Body of pancreas (tissue), 4 donors: ENCODE measurements at regions not wholly inside any gene's neighbourhood (a gene's known extent, or its start where the extent isn't known, plus 50 kb on each side); places are given as distances from the start of the nearest gene placed in this dataset.

Experiments
- ATAC-seq: fragments of 150-250 bp; one replicate; pipeline ENCODE4 v1.9.1; 2016
- DNase-seq, 4 donors: peaks; one replicate each; pipeline ENCODE4 v3.0.0-alpha.2; 2019
- H3K27ac ChIP-seq, 4 donors: fragments of 200-600 bp; sonication (generic); 1 replicate in 3 of 4; 2 replicates in 1 of 4; pipeline versions ENCODE4 v1.5.1 to v1.6.1; 2016 to 2019; ENCODE audit warnings: mild to moderate bottlenecking in 1 of 4, mixed read lengths in 1 of 4, moderate library complexity in 1 of 4
- H3K27me3 ChIP-seq, 2 donors: fragments of 200-600 bp; sonication (generic); one replicate each; pipeline ENCODE4 v1.6.0; 2016; ENCODE audit warnings: mild to moderate bottlenecking in 1 of 2
- H3K36me3 ChIP-seq, 2 donors: fragments of 200-600 bp; sonication (generic); replicated peaks in 1 of 2; 2 replicates each; pipeline ENCODE4 v1.5.1; 2016; ENCODE audit warnings: low read depth in 2 of 2; ENCODE audit not compliant: insufficient read depth in 1 of 2
- H3K4me1 ChIP-seq: fragments of 200-600 bp; sonication (generic); one replicate; pipeline ENCODE4 v1.6.0; 2016
- H3K4me3 ChIP-seq, 2 donors: fragments of 200-600 bp; sonication (generic); 1 replicate in 1 of 2; 2 replicates in 1 of 2; pipeline ENCODE4 v1.5.1; 2016 to 2019
- H3K9me3 ChIP-seq, 3 donors: fragments of 200-600 bp; sonication (generic); 1 replicate in 2 of 3; 2 replicates in 1 of 3; pipeline ENCODE4 v1.5.1; 2016
- CTCF ChIP-seq, 7 experiments: fragments of 450-650 bp in 4 of 7; fragments of 200-600 bp in 3 of 7; sonication (generic) in 3 of 7; IDR thresholded peaks; one replicate each; pipeline ENCODE4 v1.5.1; 2016 to 2019; ENCODE audit warnings: antibody characterized with exemption in 7 of 7
- POLR2A ChIP-seq, 3 donors: fragments of 450-650 bp; IDR thresholded peaks; one replicate each; pipeline ENCODE4 v1.6.1; 2016; ENCODE audit warnings: antibody characterized with exemption in 3 of 3, mild to moderate bottlenecking in 2 of 3
- WGBS, 2 donors: methylation state at CpG; one replicate each; pipeline ENCODE4 v1.1.5; 2017; 5-methylcytosine and 5-hydroxymethylcytosine counted together
- intact Hi-C: fragments of 100-400 bp; cut with DNase I; formaldehyde crosslinking; loops from one replicate; pipeline ENCODE4 v1.15.1; 2023

DNA sequence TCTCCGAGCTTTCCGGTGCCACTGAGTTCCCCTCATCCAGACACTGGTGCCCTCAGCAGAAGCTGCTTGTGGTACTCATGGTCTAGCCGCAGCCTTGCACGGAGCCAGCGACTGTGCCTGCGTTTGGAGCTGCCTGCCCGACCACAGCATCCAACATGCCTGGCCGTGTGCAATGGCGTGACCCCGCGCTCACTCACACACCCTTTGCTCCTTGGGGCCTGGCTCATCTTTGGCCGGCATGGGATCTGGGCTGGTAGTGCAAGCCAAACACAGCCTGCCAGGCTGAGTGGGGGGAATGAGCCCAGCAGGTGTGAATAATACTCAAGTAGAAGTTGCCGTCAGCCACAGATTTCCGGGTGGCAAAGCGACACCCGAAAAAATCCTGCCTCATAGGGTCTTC is 1178.7 kb upstream of the GBE1 start:
- intact Hi-C loops: no loop called here
- Histone ChIP-seq H3K9me3 (peaks cover 0 to 5% (median 0%) of the 10 kb centered on the region in 3 donors), H3K4me1 (no peaks in the 10 kb centered on the region), H3K4me3 (no peak overlapping the region), H3K36me3 (no peaks in the 10 kb centered on the region), H3K27me3 (no peaks in the 10 kb centered on the region), H3K27ac (no peak overlapping the region)
- ATAC-seq (no peak), DNase-seq (no peak)
- no peak for TF ChIP-seq CTCF (IDR thresholded peaks at IDR 0.05)
- no peak for TF ChIP-seq POLR2A (IDR thresholded peaks at IDR 0.05)
- 94 to 96% methylated on average over 16 of the region's 16 CpGs for WGBS, 2 donors

GRCh38 chr3:82939491-82940097 is 1178.1 kb upstream of the GBE1 start:
- DNase-seq (no peak), ATAC-seq (no peak)
- Histone ChIP-seq H3K4me3 (no peak overlapping the region), H3K27ac (no peak overlapping the region), H3K9me3 (peaks cover 0 to 5% (median 0%) of the 10 kb centered on the region in 3 donors), H3K36me3 (no peaks in the 10 kb centered on the region), H3K4me1 (no peaks in the 10 kb centered on the region), H3K27me3 (no peaks in the 10 kb centered on the region)
- intact Hi-C loops: no loop called here
- 81 to 83% methylated on average over 5 to 11 of the region's 12 CpGs for WGBS, 2 donors
- TF ChIP-seq CTCF (IDR thresholded peaks at IDR 0.05) (no peak), POLR2A (IDR thresholded peaks at IDR 0.05) (no peak)

GRCh38 chr3:82938821-82939328 is 1177.4 kb upstream of the GBE1 start:
- H3K9me3 ChIP-seq: peaks cover 0 to 5% (median 0%) of the 10 kb centered on the region in 3 donors
- H3K36me3 ChIP-seq: no peaks in the 10 kb centered on the region
- DNase-seq: no peak
- intact Hi-C loops: no loop called here
- 82 to 89% methylated on average over 10 to 15 of the region's 19 CpGs for WGBS, 2 donors
- ATAC-seq: no peak
- no peak overlapping the region for H3K4me3 ChIP-seq
- H3K4me1 ChIP-seq: no peaks in the 10 kb centered on the region
- TF ChIP-seq POLR2A (IDR thresholded peaks at IDR 0.05): no peak
- no peak for TF ChIP-seq CTCF (IDR thresholded peaks at IDR 0.05)
- H3K27me3 ChIP-seq: no peaks in the 10 kb centered on the region
- no peak overlapping the region for H3K27ac ChIP-seq

- DNase-seq (no peak), ATAC-seq (no peak)
- no peak for TF ChIP-seq POLR2A (IDR thresholded peaks at IDR 0.05)
- no peak for TF ChIP-seq CTCF (IDR thresholded peaks at IDR 0.05)
- H3K4me1 ChIP-seq: no peaks in the 10 kb centered on the region
- no peak overlapping the region for H3K27ac ChIP-seq
- H3K36me3 ChIP-seq: no peaks in the 10 kb centered on the region
- 62 to 72% methylated on average over 5 of the region's 5 CpGs for WGBS, 2 donors
- no peaks in the 10 kb centered on the region for H3K9me3 ChIP-seq
- intact Hi-C loops: no loop called here
- H3K27me3 ChIP-seq: no peaks in the 10 kb centered on the region
- H3K4me3 ChIP-seq: no peak overlapping the region
Measured at GRCh38 chr3:82927309-82928253, 1166.1 kb upstream of the GBE1 start.
